SU-DHL-6 (cell line): ENCODE measurements at regions not wholly inside any gene's neighbourhood (a gene's known extent, or its start where the extent isn't known, plus 50 kb on each side); places are given as distances from the start of the nearest gene placed in this dataset.

Source experiments
- H2AFZ ChIP-seq: fragments of 200-600 bp; sonication (generic); 2 replicates; pipeline ENCODE4 v1.6.1; 2014; ENCODE audit warnings: low read depth, mild to moderate bottlenecking, moderate library complexity, mixed read lengths, antibody characterized with exemption, low read length; ENCODE audit not compliant: severe bottlenecking
- H3F3A ChIP-seq: fragments of 200-600 bp; shearing (Covaris generic); 2 replicates; pipeline ENCODE4 v1.6.0; 2016; ENCODE audit warnings: antibody characterized with exemption, mild to moderate bottlenecking; ENCODE audit not compliant: insufficient read depth
- H3K27ac ChIP-seq: fragments of 200-600 bp; sonication (generic); 2 replicates; pipeline ENCODE4 v1.5.1; 2016; ENCODE audit warnings: low read depth, mild to moderate bottlenecking, low read length, moderate library complexity, mixed read lengths
- H3K27me3 ChIP-seq: fragments of 200-600 bp; sonication (generic), shearing (Covaris generic); 2 replicates; pipeline ENCODE4 v1.6.0; 2014; ENCODE audit warnings: mild to moderate bottlenecking, low read length
- H3K36me3 ChIP-seq: fragments of 200-600 bp; sonication (generic); 2 replicates; pipeline ENCODE4 v1.6.1; 2014; ENCODE audit warnings: mild to moderate bottlenecking, low read length, mixed read lengths
- H3K4me2 ChIP-seq: fragments of 300-600, 200-600 bp; shearing (Covaris generic), sonication (generic); 2 replicates; pipeline ENCODE4 v1.6.0; 2014; ENCODE audit warnings: low read length, low read depth, mild to moderate bottlenecking; ENCODE audit not compliant: poor library complexity, severe bottlenecking
- H3K4me3 ChIP-seq: fragments of 200-600 bp; sonication (generic); 2 replicates; pipeline ENCODE4 v1.5.1; 2014; ENCODE audit warnings: antibody characterized with exemption, low read length, mild to moderate bottlenecking, mixed read lengths; ENCODE audit not compliant: insufficient read depth, poor library complexity, severe bottlenecking
- H3K79me2 ChIP-seq: fragments of 200-600 bp; sonication (generic); 2 replicates; pipeline ENCODE4 v1.6.1; 2014; ENCODE audit warnings: mild to moderate bottlenecking, low read length, moderate library complexity; ENCODE audit not compliant: insufficient read depth
- H3K9ac ChIP-seq: fragments of 200-600 bp; sonication (generic); 2 replicates; pipeline ENCODE4 v1.7.0; 2014; ENCODE audit warnings: mild to moderate bottlenecking, low read length
- H3K9me2 ChIP-seq: fragments of 200-600 bp; sonication (generic); replicated peaks from 2 replicates; pipeline ENCODE4 v1.6.1; 2014; ENCODE audit warnings: low read length; ENCODE audit not compliant: insufficient read depth
- H3K9me3 ChIP-seq: fragments of 200-600 bp; sonication (generic); 2 replicates; pipeline ENCODE4 v1.6.1; 2014; ENCODE audit warnings: low read length, mixed read lengths; ENCODE audit not compliant: insufficient read depth
- H4K20me1 ChIP-seq: fragments of 200-600 bp; sonication (generic); 2 replicates; pipeline ENCODE4 v1.6.1; 2014; ENCODE audit warnings: low read depth, mild to moderate bottlenecking, antibody characterized with exemption, low read length, moderate library complexity, mixed read lengths
- CTCF ChIP-seq: fragments of 200-600 bp; sonication (generic); IDR thresholded peaks from one replicate; pipeline ENCODE4 v1.5.1; 2017; ENCODE audit warnings: antibody characterized with exemption, mild to moderate bottlenecking, low read length, moderate library complexity; ENCODE audit not compliant: insufficient read depth, poor library complexity, severe bottlenecking
- EZH2phosphoT487 ChIP-seq: fragments of 200-600 bp; sonication (generic), shearing (Covaris generic); conservative IDR thresholded peaks from 2 replicates; pipeline ENCODE4 v1.6.1; 2018; ENCODE audit warnings: mild to moderate bottlenecking, antibody characterized with exemption, low read length, moderate library complexity, mixed read lengths

GRCh38 chrX:10859353-10859752 lies 239.0 kb upstream of the MID1 start:
- H3K79me2 ChIP-seq, result no peaks in the 10 kb centered on the region
- H3K27me3 ChIP-seq, result no peaks in the 10 kb centered on the region
- H3K27ac ChIP-seq, result no peak overlapping the region
- no peaks in the 10 kb centered on the region for H3F3A ChIP-seq
- no peaks in the 10 kb centered on the region for H3K9me2 ChIP-seq
- H3K4me3 ChIP-seq, result no peak overlapping the region
- no peaks in the 10 kb centered on the region for H3K36me3 ChIP-seq
- H3K9me3 ChIP-seq, result no peaks in the 10 kb centered on the region
- H2AFZ ChIP-seq, result no peak overlapping the region
- H3K4me2 ChIP-seq, result no peak overlapping the region
- no peaks in the 10 kb centered on the region for H4K20me1 ChIP-seq
- no peak for TF ChIP-seq EZH2phosphoT487
- TF ChIP-seq CTCF, result no peak
- H3K9ac ChIP-seq, result no peak overlapping the region

- no peak overlapping the region for H3K9ac ChIP-seq
- H3F3A ChIP-seq, result no peaks in the 10 kb centered on the region
- TF ChIP-seq EZH2phosphoT487 (no peak), CTCF (no peak)
- H2AFZ ChIP-seq, result no peak overlapping the region
- H3K4me2 ChIP-seq, result no peak overlapping the region
- H3K36me3 ChIP-seq, result no peaks in the 10 kb centered on the region
- H3K27me3 ChIP-seq, result no peaks in the 10 kb centered on the region
- no peaks in the 10 kb centered on the region for H3K9me2 ChIP-seq
- H3K9me3 ChIP-seq, result no peaks in the 10 kb centered on the region
- H3K27ac ChIP-seq, result no peak overlapping the region
- no peak overlapping the region for H3K4me3 ChIP-seq
- H4K20me1 ChIP-seq, result no peaks in the 10 kb centered on the region
- no peaks in the 10 kb centered on the region for H3K79me2 ChIP-seq
Observed at GRCh38 chrX:10875995-10876394, 235.1 kb upstream of the HCCS start.

- Histone ChIP-seq H3K4me3 (no peak overlapping the region), H3K27ac (no peak overlapping the region), H3K79me2 (no peaks in the 10 kb centered on the region), H3F3A (no peaks in the 10 kb centered on the region), H4K20me1 (no peaks in the 10 kb centered on the region), H3K27me3 (no peaks in the 10 kb centered on the region), H3K4me2 (no peak overlapping the region), H3K9me3 (no peaks in the 10 kb centered on the region), H3K9me2 (no peaks in the 10 kb centered on the region), H3K36me3 (no peaks in the 10 kb centered on the region), H2AFZ (no peak overlapping the region), H3K9ac (no peak overlapping the region)
- TF ChIP-seq EZH2phosphoT487 (no peak), CTCF (no peak)
Observed at GRCh38 chrX:10882484-10882883, 228.6 kb upstream of the HCCS start.

GRCh38 chrX:10884246-10884645 lies 226.9 kb upstream of the HCCS start:
- Histone ChIP-seq H3K9me2 (no peaks in the 10 kb centered on the region), H3K4me2 (no peak overlapping the region), H3K79me2 (no peaks in the 10 kb centered on the region), H3F3A (no peaks in the 10 kb centered on the region), H2AFZ (no peak overlapping the region), H3K36me3 (no peaks in the 10 kb centered on the region), H3K4me3 (no peak overlapping the region), H3K27me3 (no peaks in the 10 kb centered on the region), H3K9me3 (no peaks in the 10 kb centered on the region), H3K9ac (no peak overlapping the region), H3K27ac (no peak overlapping the region), H4K20me1 (no peaks in the 10 kb centered on the region)
- TF ChIP-seq EZH2phosphoT487, result no peak
- no peak for TF ChIP-seq CTCF
